ENCODE measurements at regions not wholly inside any gene's neighbourhood (a gene's known extent, or its start where the extent isn't known, plus 50 kb on each side); places are given as distances from the start of the nearest gene placed in this dataset.

- no peak for DNase-seq
These were observed 496.5 kb downstream of the FSCB start for GRCh38 chr14:44010595-44010994.

GRCh38 chr14:44010071-44010470 is 497.0 kb downstream of the FSCB start:
- DNase-seq = no peak

DNA sequence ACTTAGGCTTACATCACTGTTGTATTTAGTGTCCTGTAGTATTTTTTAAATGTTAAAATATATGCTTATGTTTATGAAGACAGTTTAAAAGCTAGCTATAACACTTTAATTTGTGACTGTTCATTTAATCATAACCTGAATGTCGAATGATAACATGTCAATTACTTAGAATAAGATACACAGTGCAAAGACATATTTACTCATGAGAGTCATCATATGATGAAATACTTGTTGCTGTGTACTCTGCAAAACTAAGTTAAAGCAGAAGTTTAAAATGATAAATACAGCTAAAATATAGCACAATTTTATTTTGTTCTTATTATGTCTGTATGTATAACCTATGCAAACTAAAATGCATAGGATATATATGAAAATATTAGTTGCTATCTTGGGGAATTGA is 497.4 kb downstream of the FSCB start:
- no peak for DNase-seq

- no peak for DNase-seq
These were observed 518.1 kb downstream of the FSCB start for GRCh38 chr14:43988989-43989388.

DNA sequence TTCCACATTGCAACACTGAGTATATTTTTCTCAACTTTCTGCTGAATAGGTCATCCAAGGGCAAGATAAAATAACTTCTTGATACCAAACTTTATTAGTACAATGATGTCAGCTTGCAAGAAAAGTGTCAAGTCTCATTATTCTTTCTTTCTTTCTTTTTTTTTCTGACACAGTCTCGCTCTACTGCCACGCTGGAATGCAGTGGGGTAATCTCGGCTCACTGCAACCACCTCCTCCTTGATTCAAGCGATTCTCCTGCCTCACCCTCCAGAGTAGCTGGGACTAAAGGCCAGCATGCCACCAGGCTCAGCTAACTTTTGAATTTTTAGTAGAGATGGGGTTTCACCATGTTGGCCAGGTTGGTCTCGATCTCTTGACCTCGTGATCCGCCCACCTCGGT is 523.4 kb downstream of the FSCB start:
- DNase-seq = no peak

DNA sequence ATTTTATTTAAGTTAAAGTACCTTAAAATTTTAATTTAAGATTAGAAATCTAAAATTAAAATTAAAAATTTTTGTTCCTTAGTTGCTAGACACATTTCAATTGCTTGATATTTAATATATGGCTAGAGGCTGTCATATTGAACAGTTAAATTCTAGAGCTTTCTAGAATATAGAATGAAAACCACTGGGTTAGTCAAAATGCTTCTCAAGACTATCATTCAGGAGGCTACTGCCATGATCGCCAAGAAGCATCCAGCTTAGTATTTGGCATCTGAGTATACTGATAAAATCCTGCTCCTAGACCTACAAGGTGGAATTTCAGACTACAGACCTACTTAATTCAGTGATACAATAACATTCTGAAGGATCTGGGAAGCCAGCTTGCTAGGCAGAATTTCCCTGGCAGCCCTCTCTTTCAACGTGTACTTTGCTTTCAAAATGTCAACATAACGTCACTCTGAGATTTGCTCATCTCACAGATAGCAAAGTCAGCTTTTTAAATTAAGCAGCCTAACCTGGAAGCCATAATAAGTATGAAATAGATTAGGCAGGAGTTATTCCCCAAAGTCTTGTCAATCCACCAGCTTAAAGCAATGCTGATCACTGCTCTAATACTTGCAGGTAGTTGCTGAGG is 525.8 kb downstream of the FSCB start:
- no peak for DNase-seq

- DNase-seq = no peak
These were observed 550.3 kb downstream of the FSCB start for GRCh38 chr14:43956741-43957140.

GRCh38 chr14:43949400-43949799 is 557.7 kb downstream of the FSCB start:
- DNase-seq = no peak

- no peak for DNase-seq
These were observed 567.2 kb downstream of the FSCB start for GRCh38 chr14:43939836-43940235.

DNA sequence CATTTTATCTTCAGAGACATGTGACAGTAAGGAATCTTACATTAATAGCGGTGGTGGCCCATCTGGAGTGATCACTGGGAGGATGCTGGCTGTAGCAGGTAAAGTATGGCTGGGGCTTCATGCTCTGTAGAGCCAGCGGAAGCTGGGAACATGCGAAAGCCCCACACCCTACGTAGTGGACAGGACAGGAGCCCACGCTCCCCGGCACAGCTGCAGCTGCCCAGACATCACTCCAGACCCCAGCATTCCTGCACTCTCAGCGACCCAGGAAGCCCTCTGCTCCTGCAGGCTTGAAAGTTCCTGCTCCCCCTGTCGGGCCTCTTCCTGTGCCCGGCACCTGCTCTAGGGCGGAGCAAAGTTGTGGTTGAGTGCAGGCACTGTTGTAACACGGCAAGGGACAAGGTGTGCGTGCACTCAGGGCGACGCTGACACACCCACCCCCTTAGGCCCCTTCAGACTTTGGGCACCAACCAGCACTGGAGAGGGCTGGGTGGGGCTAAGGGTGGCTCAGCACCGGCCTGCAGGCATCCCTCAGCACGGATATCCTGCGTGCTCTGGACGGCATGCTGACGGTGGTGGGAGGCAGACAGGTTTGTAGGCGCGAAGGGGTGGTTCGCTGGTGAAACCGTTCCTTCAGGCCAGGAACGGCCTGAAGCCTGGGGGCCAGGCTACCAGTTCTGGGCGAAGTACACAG is 568.3 kb downstream of the FSCB start:
- no peak for DNase-seq

- DNase-seq = no peak
These were observed 570.1 kb downstream of the FSCB start for GRCh38 chr14:43937001-43937400.

GRCh38 chr14:43934102-43934501 is 573.0 kb downstream of the FSCB start:
- no peak for DNase-seq

DNA sequence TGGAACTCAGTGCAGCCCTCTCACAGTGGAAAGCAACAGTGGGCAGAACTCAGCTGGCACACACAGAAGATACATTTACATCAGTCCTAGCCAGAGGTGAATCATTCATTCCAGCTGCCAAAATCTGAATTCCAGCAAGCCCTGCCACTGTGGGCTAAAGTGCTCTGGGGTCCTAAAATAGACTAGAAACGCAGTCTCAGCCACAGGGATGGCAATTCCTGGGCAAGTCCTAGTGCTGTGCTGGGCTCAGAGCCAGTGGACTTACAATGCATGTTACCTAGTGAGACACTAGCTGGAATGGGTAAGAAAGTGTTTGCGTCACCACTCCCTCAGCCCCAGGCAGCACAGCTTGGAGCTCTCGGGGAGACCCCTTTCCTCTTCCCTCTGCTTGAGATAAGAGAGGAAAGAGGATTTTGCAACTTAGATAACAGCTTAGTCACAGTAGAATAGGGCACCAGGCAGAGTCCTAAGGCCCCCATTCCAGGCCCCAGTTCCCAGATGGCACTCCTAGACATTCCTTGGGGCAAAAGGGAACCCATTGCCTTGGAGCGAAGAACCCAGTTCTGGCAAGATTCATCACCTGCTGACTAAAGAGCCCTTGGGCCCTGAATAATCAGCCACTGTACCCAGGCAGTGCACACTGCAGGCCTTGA is 592.9 kb downstream of the FSCB start:
- DNase-seq = no peak

GRCh38 chr14:43903209-43903608 is 603.9 kb downstream of the FSCB start:
- DNase-seq = no peak

GRCh38 chr14:43901911-43902673 is 605.0 kb downstream of the FSCB start:
- no peak for DNase-seq

- no peak for DNase-seq
These were observed 606.9 kb downstream of the FSCB start for GRCh38 chr14:43900173-43900655.

DNA sequence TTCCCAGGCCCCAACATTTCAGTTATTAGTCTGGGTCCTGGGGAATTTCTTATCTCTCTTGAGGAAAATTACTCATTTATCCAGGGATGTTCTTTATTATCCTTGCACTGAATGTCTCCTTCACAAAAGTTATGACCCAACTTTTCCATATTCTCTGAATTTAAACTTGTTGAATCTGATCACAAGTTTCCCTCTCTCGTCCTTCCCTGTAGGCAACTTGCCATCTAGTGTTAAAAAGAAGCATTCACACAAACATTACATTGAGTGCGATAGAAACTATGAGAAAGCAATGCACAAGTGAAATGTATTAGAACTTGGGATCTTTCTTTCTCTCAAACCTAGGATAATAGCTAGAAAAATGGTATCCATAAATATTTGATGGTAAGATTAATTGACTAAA is 608.4 kb downstream of the FSCB start:
- no peak for DNase-seq

- DNase-seq = no peak
These were observed 611.0 kb downstream of the FSCB start for GRCh38 chr14:43896044-43896443.

- DNase-seq = no peak
These were observed 612.5 kb downstream of the FSCB start for GRCh38 chr14:43894534-43894933.

- DNase-seq = no peak
These were observed 619.6 kb downstream of the FSCB start for GRCh38 chr14:43887523-43887922.

- no peak for DNase-seq
These were observed 629.6 kb downstream of the FSCB start for GRCh38 chr14:43877351-43877960.
